ENCODE measurements at regions not wholly inside any gene's neighbourhood (a gene's known extent, or its start where the extent isn't known, plus 50 kb on each side); places are given as distances from the start of the nearest gene placed in this dataset.
"Not testable (repeated sequence)": the region's sequence is repeated elsewhere in the genome, so short reads cannot be mapped to it uniquely, and the experiment has no call there.

DNA sequence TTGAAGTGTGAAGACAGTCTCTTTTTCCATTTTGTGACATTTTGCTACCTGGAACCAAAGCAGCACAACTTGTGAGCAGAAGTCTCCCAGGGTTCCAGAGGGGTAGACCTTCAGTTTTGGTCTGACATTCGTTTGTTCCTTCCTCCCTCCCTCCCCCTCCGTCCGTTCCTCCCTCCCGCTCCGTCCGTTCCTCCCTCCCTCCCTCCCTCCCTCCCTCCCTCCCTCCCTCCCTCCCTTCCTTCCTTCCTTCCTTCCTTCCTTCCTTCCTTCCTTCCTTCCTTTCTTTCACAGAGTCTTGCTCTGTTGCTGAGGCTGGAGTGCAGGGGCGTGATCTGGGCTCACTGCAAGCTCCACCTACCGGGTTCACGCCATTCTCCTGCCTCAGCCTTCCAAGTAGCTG lies 131.2 kb upstream of the MALRD1 start:
- TF ChIP-seq, protein P1, sequence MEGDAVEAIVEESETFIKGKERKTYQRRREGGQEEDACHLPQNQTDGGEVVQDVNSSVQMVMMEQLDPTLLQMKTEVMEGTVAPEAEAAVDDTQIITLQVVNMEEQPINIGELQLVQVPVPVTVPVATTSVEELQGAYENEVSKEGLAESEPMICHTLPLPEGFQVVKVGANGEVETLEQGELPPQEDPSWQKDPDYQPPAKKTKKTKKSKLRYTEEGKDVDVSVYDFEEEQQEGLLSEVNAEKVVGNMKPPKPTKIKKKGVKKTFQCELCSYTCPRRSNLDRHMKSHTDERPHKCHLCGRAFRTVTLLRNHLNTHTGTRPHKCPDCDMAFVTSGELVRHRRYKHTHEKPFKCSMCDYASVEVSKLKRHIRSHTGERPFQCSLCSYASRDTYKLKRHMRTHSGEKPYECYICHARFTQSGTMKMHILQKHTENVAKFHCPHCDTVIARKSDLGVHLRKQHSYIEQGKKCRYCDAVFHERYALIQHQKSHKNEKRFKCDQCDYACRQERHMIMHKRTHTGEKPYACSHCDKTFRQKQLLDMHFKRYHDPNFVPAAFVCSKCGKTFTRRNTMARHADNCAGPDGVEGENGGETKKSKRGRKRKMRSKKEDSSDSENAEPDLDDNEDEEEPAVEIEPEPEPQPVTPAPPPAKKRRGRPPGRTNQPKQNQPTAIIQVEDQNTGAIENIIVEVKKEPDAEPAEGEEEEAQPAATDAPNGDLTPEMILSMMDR (IDR thresholded peaks at IDR 0.05): not testable (repeated sequence)
- not testable (repeated sequence) for TF ChIP-seq POLR2A (IDR thresholded peaks at IDR 0.05)

Data from heart left ventricle (tissue), 13 donors.